HepG2 (cell line): ENCODE measurements at regions not wholly inside any gene's neighbourhood (a gene's known extent, or its start where the extent isn't known, plus 50 kb on each side); places are given as distances from the start of the nearest gene placed in this dataset.

Experiments used
- BRD4 ChIP-seq: sonication (generic); formaldehyde crosslinking; IDR thresholded peaks from 2 replicates; pipeline ENCODE4 v1.4.0; 2020; ENCODE audit warnings: missing genetic modification reagents
- FOXA3 ChIP-seq: IDR thresholded peaks from 2 replicates; pipeline ENCODE4 v1.6.1; 2016; ENCODE audit warnings: missing genetic modification reagents, missing compliant biosample characterization
- FOXJ3 ChIP-seq: sonication (generic); formaldehyde crosslinking; IDR thresholded peaks from 2 replicates; pipeline ENCODE4 v1.4.0; 2020; ENCODE audit warnings: missing genetic modification reagents, mild to moderate bottlenecking, borderline replicate concordance
- GLI4 ChIP-seq: sonication (generic); formaldehyde crosslinking; IDR thresholded peaks from 2 replicates; pipeline ENCODE4 v1.5.1; 2020; ENCODE audit warnings: missing genetic modification reagents, mild to moderate bottlenecking, moderate library complexity, borderline replicate concordance
- ISX ChIP-seq: sonication (generic); formaldehyde crosslinking; conservative IDR thresholded peaks from 2 replicates; pipeline ENCODE4 v1.5.0; 2020; ENCODE audit warnings: missing genetic modification reagents
- NCOA5 ChIP-seq: sonication (generic); formaldehyde crosslinking; IDR thresholded peaks from 2 replicates; pipeline ENCODE4 v1.4.0; 2020; ENCODE audit warnings: missing genetic modification reagents
- NR2F2 ChIP-seq: IDR thresholded peaks from 2 replicates; pipeline ENCODE4 v1.6.1; 2012; ENCODE audit warnings: low read depth, inconsistent platforms, borderline replicate concordance
- POLR2G ChIP-seq: fragments of 200-400 bp; formaldehyde crosslinking; IDR thresholded peaks from 2 replicates; pipeline ENCODE4 v1.6.1; 2018; ENCODE audit warnings: mild to moderate bottlenecking, low read depth, low read length, moderate library complexity
- RNF2 ChIP-seq: fragments of 450-650 bp; conservative IDR thresholded peaks from 2 replicates; pipeline ENCODE4 v1.6.1; 2016; ENCODE audit warnings: low read depth
- SMAD3 ChIP-seq: sonication (generic); formaldehyde crosslinking; IDR thresholded peaks from 2 replicates; pipeline ENCODE4 v1.4.0; 2020; ENCODE audit warnings: missing genetic modification reagents
- SP4 ChIP-seq: sonication (generic); formaldehyde crosslinking; IDR thresholded peaks from 2 replicates; pipeline ENCODE4 v1.8.1; 2023; ENCODE audit warnings: mild to moderate bottlenecking, missing genetic modification reagents
- SRSF1 ChIP-seq: fragments of 200-400 bp; formaldehyde crosslinking; optimal IDR thresholded peaks from 2 replicates; pipeline ENCODE3; 2017; ENCODE audit warnings: mild to moderate bottlenecking, low read depth, low read length, moderate library complexity
- ZBTB42 ChIP-seq: sonication (generic); formaldehyde crosslinking; IDR thresholded peaks from 2 replicates; pipeline ENCODE4 v1.5.0; 2020; ENCODE audit warnings: mild to moderate bottlenecking, missing genetic modification reagents
- ZBTB7A ChIP-seq: sonication (generic); formaldehyde crosslinking; IDR thresholded peaks from 2 replicates; pipeline ENCODE4 v1.8.0; 2022; ENCODE audit warnings: mild to moderate bottlenecking, missing genetic modification reagents
- ZMYM2 ChIP-seq: sonication (generic); formaldehyde crosslinking; IDR thresholded peaks from 2 replicates; pipeline ENCODE4 v1.8.0; 2022; ENCODE audit warnings: mild to moderate bottlenecking, missing genetic modification reagents
- ZNF263 ChIP-seq: sonication (generic); formaldehyde crosslinking; IDR thresholded peaks from 2 replicates; pipeline ENCODE4 v1.4.0; 2020; ENCODE audit warnings: missing genetic modification reagents
- ZNF33A ChIP-seq: sonication (generic); formaldehyde crosslinking; IDR thresholded peaks from 2 replicates; pipeline ENCODE4 v1.5.1; 2020; ENCODE audit warnings: missing genetic modification reagents, mild to moderate bottlenecking, moderate library complexity, borderline replicate concordance
- ZNF841 ChIP-seq: sonication (generic); formaldehyde crosslinking; IDR thresholded peaks from 2 replicates; pipeline ENCODE4 v1.8.1; 2023; ENCODE audit warnings: missing genetic modification reagents, borderline replicate concordance
- ZSCAN29 ChIP-seq: sonication (generic); formaldehyde crosslinking; conservative IDR thresholded peaks from 2 replicates; pipeline ENCODE4 v1.4.0; 2020; ENCODE audit warnings: mild to moderate bottlenecking, missing genetic modification reagents
- TF ChIP-seq, protein P1 (sequence below): sonication (generic); formaldehyde crosslinking; IDR thresholded peaks from 2 replicates; pipeline ENCODE4 v1.4.0; 2020; ENCODE audit warnings: missing genetic modification reagents, borderline replicate concordance
- TF ChIP-seq, protein P2 (sequence below): sonication (generic); formaldehyde crosslinking; IDR thresholded peaks from 2 replicates; pipeline ENCODE4 v1.4.0; 2020; ENCODE audit warnings: mild to moderate bottlenecking, missing genetic modification reagents
- TF ChIP-seq, protein P3 (sequence below): sonication (generic); formaldehyde crosslinking; IDR thresholded peaks from 2 replicates; pipeline ENCODE4 v1.8.0; 2022; ENCODE audit warnings: missing genetic modification reagents, mild to moderate bottlenecking, inconsistent platforms, borderline replicate concordance
- TF ChIP-seq, protein P4 (sequence below): sonication (generic); formaldehyde crosslinking; IDR thresholded peaks from 2 replicates; pipeline ENCODE4 v1.4.0; 2020; ENCODE audit warnings: missing genetic modification reagents, low read depth, mild to moderate bottlenecking, borderline replicate concordance

DNA sequence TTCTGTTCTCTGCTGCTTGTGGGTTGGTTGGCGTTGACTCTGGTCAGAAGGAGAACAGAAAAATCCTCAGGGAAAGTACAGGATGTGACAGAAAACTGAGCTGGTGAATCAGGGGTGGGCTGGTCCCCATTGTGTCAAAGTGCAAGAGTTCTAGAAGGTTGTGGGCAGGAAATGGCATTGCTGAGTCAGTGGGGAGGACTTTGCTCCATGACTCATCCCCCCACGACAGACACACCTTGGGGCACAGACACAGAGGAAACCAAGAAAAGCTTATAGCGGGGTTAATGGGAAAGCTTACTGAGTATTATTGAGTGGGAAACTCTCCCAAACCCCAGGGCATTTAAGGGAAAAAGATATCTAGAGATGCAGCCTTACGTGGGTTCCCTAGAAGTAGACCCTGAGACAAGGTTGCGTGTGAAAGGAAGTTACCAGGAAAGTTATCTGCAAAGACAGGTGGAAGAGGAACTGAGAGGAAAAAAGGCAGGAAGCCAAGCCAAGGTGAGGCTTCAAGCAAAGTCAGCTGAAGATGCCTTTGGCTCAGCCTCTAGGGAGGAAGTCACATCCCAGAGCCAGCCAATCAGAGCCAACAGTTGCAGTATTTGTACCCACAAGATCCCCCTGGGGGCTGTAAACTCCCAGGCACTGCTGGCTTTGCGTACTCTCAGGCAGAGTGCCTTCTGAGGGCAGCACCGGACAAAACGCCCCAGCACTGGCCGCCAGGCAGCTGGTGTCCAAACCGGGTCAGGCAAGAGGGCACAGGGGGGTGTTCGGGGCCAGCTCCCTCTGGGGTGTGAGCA lies 86.4 kb downstream of the FOXL1 start (continued):
- TF ChIP-seq, protein P1, sequence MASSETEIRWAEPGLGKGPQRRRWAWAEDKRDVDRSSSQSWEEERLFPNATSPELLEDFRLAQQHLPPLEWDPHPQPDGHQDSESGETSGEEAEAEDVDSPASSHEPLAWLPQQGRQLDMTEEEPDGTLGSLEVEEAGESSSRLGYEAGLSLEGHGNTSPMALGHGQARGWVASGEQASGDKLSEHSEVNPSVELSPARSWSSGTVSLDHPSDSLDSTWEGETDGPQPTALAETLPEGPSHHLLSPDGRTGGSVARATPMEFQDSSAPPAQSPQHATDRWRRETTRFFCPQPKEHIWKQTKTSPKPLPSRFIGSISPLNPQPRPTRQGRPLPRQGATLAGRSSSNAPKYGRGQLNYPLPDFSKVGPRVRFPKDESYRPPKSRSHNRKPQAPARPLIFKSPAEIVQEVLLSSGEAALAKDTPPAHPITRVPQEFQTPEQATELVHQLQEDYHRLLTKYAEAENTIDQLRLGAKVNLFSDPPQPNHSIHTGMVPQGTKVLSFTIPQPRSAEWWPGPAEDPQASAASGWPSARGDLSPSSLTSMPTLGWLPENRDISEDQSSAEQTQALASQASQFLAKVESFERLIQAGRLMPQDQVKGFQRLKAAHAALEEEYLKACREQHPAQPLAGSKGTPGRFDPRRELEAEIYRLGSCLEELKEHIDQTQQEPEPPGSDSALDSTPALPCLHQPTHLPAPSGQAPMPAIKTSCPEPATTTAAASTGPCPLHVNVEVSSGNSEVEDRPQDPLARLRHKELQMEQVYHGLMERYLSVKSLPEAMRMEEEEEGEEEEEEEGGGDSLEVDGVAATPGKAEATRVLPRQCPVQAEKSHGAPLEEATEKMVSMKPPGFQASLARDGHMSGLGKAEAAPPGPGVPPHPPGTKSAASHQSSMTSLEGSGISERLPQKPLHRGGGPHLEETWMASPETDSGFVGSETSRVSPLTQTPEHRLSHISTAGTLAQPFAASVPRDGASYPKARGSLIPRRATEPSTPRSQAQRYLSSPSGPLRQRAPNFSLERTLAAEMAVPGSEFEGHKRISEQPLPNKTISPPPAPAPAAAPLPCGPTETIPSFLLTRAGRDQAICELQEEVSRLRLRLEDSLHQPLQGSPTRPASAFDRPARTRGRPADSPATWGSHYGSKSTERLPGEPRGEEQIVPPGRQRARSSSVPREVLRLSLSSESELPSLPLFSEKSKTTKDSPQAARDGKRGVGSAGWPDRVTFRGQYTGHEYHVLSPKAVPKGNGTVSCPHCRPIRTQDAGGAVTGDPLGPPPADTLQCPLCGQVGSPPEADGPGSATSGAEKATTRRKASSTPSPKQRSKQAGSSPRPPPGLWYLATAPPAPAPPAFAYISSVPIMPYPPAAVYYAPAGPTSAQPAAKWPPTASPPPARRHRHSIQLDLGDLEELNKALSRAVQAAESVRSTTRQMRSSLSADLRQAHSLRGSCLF (CRISPR knock-in tag), result no peak
- TF ChIP-seq SRSF1 (no peak), NR2F2 (no peak), GLI4 (CRISPR knock-in tag) (no peak), NCOA5 (CRISPR knock-in tag) (no peak), SMAD3 (CRISPR knock-in tag) (no peak), ZBTB42 (CRISPR knock-in tag) (no peak), ZMYM2 (CRISPR knock-in tag) (0 out of 2 replicates have a peak, but pooled peaks have one; percentile 7), ZSCAN29 (CRISPR knock-in tag) (no peak), FOXA3 (CRISPR knock-in tag) (0 out of 2 replicates have a peak, but pooled peaks have one; percentile 50), ZNF841 (CRISPR knock-in tag) (no peak), FOXJ3 (CRISPR knock-in tag) (no peak), RNF2 (no peak), BRD4 (no peak), ISX (CRISPR knock-in tag) (no peak), ZNF263 (CRISPR knock-in tag) (peak; percentile 86), POLR2G (no peak), SP4 (CRISPR knock-in tag) (no peak), ZNF33A (CRISPR knock-in tag) (0 out of 2 replicates have a peak, but pooled peaks have one; percentile 16), ZBTB7A (CRISPR knock-in tag) (no peak)
- TF ChIP-seq, protein P2, sequence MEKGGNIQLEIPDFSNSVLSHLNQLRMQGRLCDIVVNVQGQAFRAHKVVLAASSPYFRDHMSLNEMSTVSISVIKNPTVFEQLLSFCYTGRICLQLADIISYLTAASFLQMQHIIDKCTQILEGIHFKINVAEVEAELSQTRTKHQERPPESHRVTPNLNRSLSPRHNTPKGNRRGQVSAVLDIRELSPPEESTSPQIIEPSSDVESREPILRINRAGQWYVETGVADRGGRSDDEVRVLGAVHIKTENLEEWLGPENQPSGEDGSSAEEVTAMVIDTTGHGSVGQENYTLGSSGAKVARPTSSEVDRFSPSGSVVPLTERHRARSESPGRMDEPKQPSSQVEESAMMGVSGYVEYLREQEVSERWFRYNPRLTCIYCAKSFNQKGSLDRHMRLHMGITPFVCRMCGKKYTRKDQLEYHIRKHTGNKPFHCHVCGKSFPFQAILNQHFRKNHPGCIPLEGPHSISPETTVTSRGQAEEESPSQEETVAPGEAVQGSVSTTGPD (CRISPR knock-in tag), result no peak
- TF ChIP-seq, protein P3, sequence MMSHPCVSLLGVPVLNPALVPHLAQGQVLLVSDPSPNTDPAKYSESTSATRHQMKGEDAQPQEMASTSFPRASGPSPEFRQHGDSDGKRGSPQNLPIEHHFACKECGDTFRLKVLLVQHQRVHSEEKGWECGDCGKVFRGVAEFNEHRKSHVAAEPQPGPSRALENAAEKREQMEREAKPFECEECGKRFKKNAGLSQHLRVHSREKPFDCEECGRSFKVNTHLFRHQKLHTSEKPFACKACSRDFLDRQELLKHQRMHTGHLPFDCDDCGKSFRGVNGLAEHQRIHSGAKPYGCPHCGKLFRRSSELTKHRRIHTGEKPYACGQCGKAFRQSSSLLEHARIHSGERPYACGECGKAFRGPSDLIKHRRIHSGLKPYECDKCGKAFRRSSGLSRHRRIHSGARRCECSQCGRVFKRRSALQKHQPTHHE (CRISPR knock-in tag), result no peak
- TF ChIP-seq, protein P4, sequence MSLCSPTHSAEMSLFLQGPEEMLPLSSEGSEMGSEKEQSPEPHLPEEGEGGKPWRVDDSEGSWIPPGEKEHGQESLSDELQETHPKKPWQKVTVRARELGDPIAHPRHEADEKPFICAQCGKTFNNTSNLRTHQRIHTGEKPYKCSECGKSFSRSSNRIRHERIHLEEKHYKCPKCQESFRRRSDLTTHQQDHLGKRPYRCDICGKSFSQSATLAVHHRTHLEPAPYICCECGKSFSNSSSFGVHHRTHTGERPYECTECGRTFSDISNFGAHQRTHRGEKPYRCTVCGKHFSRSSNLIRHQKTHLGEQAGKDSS (CRISPR knock-in tag), result no peak
